ENCODE measurements at regions not wholly inside any gene's neighbourhood (a gene's known extent, or its start where the extent isn't known, plus 50 kb on each side); places are given as distances from the start of the nearest gene placed in this dataset.
"Not testable (repeated sequence)": the region's sequence is repeated elsewhere in the genome, so short reads cannot be mapped to it uniquely, and the experiment has no call there.

- no peak for DNase-seq (ENCODE audit: low spot score)
- Histone ChIP-seq H3K9me3 (ENCODE audit: control insufficient read depth in 4 of 4, low read length in 3 of 4) (no peaks in the 10 kb centered on the region), H3K27me3 (ENCODE audit: control insufficient read depth in 4 of 4, insufficient read depth in 4 of 4, low read length in 3 of 4) (peaks cover 0 to 3% (median 0%) of the 10 kb centered on the region in 4 donors), H3K27ac (ENCODE audit: low read depth in 1 of 2, low read length in 2 of 2) (no peak overlapping the region), H3K9ac (ENCODE audit: low read depth in 1 of 2, low read length in 2 of 2) (no peak overlapping the region), H3K36me3 (ENCODE audit: control insufficient read depth in 4 of 4, insufficient read depth in 3 of 4, low read depth in 1 of 4, low read length in 3 of 4) (no peaks in the 10 kb centered on the region), H3K4me3 (ENCODE audit: low read depth in 1 of 3, low read length in 3 of 3) (no peak overlapping the region), H3K4me1 (ENCODE audit: control insufficient read depth in 4 of 4, insufficient read depth in 4 of 4, low read length in 3 of 4) (no peaks in the 10 kb centered on the region)
- 74% methylated on average over 2 of the region's 2 CpGs for WGBS
- TF ChIP-seq EGR1 (IDR thresholded peaks at IDR 0.05; ENCODE audit: low read depth in 2 of 2), result no peak
- no peak for TF ChIP-seq SP1 (IDR thresholded peaks at IDR 0.05)
- TF ChIP-seq NR2F2 (IDR thresholded peaks at IDR 0.05), result no peak
- TF ChIP-seq CTCF (IDR thresholded peaks at IDR 0.05; ENCODE audit: low read depth, low read length, missing input control), result no peak
- TF ChIP-seq GABPA (IDR thresholded peaks at IDR 0.05 in 1 of 2, conservative IDR thresholded peaks at IDR 0.05 in 1 of 2), result no peak
- no peak for TF ChIP-seq TAF1 (conservative IDR thresholded peaks at IDR 0.05)
- TF ChIP-seq ATF3 (IDR thresholded peaks at IDR 0.05), result no peak
These were observed 611.7 kb downstream of the VGLL3 start for GRCh38 chr3:86379280-86379679.

GRCh38 chr3:86378829-86379228, 612.1 kb downstream of the VGLL3 start:
- 84% methylated on average over 2 of the region's 2 CpGs for WGBS
- H3K9me3 ChIP-seq (ENCODE audit: control insufficient read depth in 4 of 4, low read length in 3 of 4), result no peaks in the 10 kb centered on the region
- H3K9ac ChIP-seq (ENCODE audit: low read depth in 1 of 2, low read length in 2 of 2), result no peak overlapping the region
- H3K27me3 ChIP-seq (ENCODE audit: control insufficient read depth in 4 of 4, insufficient read depth in 4 of 4, low read length in 3 of 4), result peaks cover 0 to 3% (median 0%) of the 10 kb centered on the region in 4 donors
- no peak overlapping the region for H3K4me3 ChIP-seq (ENCODE audit: low read depth in 1 of 3, low read length in 3 of 3)
- no peaks in the 10 kb centered on the region for H3K36me3 ChIP-seq (ENCODE audit: control insufficient read depth in 4 of 4, insufficient read depth in 3 of 4, low read depth in 1 of 4, low read length in 3 of 4)
- no peak for DNase-seq (ENCODE audit: low spot score)
- TF ChIP-seq SP1 (IDR thresholded peaks at IDR 0.05), result no peak
- no peak for TF ChIP-seq RAD21 (IDR thresholded peaks at IDR 0.05)
- no peak for TF ChIP-seq REST (IDR thresholded peaks at IDR 0.05)
- no peak for TF ChIP-seq FOXA1 (IDR thresholded peaks at IDR 0.05)
- TF ChIP-seq RXRA (IDR thresholded peaks at IDR 0.05), result no peak
- no peak for TF ChIP-seq ZBTB33 (IDR thresholded peaks at IDR 0.05)
- TF ChIP-seq NR2F2 (IDR thresholded peaks at IDR 0.05), result no peak
- no peak for TF ChIP-seq MAX (IDR thresholded peaks at IDR 0.05)
- TF ChIP-seq CTCF (IDR thresholded peaks at IDR 0.05; ENCODE audit: low read depth, low read length, missing input control), result no peak
- no peak for TF ChIP-seq ATF3 (IDR thresholded peaks at IDR 0.05)
- no peak for TF ChIP-seq FOXA2 (IDR thresholded peaks at IDR 0.05)
- TF ChIP-seq EGR1 (IDR thresholded peaks at IDR 0.05; ENCODE audit: low read depth in 2 of 2), result no peak
- TF ChIP-seq YY1 (IDR thresholded peaks at IDR 0.05), result no peak
- no peak for TF ChIP-seq JUND (IDR thresholded peaks at IDR 0.05)
- H3K4me1 ChIP-seq (ENCODE audit: control insufficient read depth in 4 of 4, insufficient read depth in 4 of 4, low read length in 3 of 4), result no peaks in the 10 kb centered on the region
- no peak overlapping the region for H3K27ac ChIP-seq (ENCODE audit: low read depth in 1 of 2, low read length in 2 of 2)

- WGBS, result 91% methylated on average over 6 of the region's 6 CpGs
- not testable (repeated sequence) for H3K36me3 ChIP-seq (ENCODE audit: control insufficient read depth in 4 of 4, insufficient read depth in 3 of 4, low read depth in 1 of 4, low read length in 3 of 4); H3K4me3 ChIP-seq (ENCODE audit: low read depth in 1 of 3, low read length in 3 of 3); H3K9ac ChIP-seq (ENCODE audit: low read depth in 1 of 2, low read length in 2 of 2); H3K4me1 ChIP-seq (ENCODE audit: control insufficient read depth in 4 of 4, insufficient read depth in 4 of 4, low read length in 3 of 4); H3K27ac ChIP-seq (ENCODE audit: low read depth in 1 of 2, low read length in 2 of 2); H3K27me3 ChIP-seq (ENCODE audit: control insufficient read depth in 4 of 4, insufficient read depth in 4 of 4, low read length in 3 of 4); DNase-seq (ENCODE audit: low spot score); H3K9me3 ChIP-seq (ENCODE audit: control insufficient read depth in 4 of 4, low read length in 3 of 4)
These were observed 655.4 kb downstream of the VGLL3 start for GRCh38 chr3:86335566-86335965.
